ENCODE measurements at regions not wholly inside any gene's neighbourhood (a gene's known extent, or its start where the extent isn't known, plus 50 kb on each side); places are given as distances from the start of the nearest gene placed in this dataset.
"Not testable (repeated sequence)": the region's sequence is repeated elsewhere in the genome, so short reads cannot be mapped to it uniquely, and the experiment has no call there.

DNA sequence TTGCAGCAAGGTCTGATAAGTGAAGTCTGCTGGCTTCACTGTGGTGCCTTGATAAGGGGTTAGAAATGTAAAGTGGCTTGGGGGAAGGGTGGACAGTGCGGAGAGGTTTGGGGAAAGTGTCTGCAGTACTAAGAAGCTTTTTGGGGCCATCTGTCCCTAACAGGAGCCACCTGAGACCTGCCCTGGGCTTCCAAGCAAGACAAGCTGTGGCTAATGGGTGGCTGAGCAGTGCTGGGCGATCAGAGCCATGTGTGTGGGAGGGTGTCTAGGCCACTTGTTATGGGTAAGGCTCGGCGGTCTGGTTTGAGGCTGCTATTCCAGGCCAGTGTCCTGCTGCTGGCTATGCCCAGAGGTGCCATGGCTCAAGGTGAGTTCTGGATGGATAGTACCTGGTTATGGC lies 185.4 kb upstream of the MTMR8 start:
- Histone ChIP-seq H3K36me3 (no peaks in the 10 kb centered on the region), H3K9me3 (replicated peaks) (no peaks in the 10 kb centered on the region), H3K27ac (no peak overlapping the region), H3K4me1 (no peaks in the 10 kb centered on the region), H3K4me3 (no peak overlapping the region), H3K27me3 (no peaks in the 10 kb centered on the region)
- DNase-seq: no peak

DNA sequence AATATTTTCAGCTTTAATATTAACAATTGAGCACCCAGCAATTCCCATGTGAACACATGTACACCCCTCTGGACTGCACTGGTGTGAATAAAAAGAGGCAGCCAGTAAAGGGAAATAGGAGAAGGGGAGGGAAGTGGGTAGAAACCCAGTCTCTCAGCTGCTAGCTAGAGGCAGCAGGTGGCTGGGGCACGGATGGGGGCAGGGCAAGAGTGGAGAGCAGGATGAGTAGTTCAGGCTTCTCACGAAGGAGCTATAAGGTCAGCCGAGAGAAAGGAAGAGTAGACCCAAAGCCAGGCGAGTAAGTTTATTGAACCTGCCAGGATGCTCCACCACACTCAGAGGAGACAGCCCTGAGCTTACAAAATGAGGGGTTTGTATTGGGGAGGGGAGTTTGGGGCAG lies 184.8 kb upstream of the MTMR8 start:
- H3K27ac ChIP-seq: no peak overlapping the region
- H3K27me3 ChIP-seq: no peaks in the 10 kb centered on the region
- no peaks in the 10 kb centered on the region for H3K9me3 ChIP-seq (replicated peaks)
- no peaks in the 10 kb centered on the region for H3K4me1 ChIP-seq
- DNase-seq: peak; percentile 34 to 50
- H3K4me3 ChIP-seq: no peak overlapping the region
- no peaks in the 10 kb centered on the region for H3K36me3 ChIP-seq

DNA sequence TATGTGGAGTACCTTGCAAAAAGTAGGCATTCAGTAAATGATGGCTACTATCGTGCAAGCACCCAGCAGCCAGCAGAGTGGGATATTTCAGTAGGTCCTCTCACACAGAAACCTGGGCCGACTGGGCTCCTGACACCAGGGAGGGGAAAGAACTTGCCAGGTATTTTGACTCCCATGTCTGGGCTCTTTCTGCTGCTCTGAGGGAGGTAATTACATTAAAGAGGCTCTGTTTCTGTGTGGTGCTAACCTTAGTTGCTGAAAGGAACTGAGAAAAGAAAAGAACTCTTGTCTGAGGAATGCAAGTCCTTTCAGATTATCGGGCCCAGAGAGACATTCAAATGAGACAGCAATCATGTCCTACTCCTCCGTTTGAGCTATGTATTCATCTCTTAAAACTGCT lies 175.8 kb upstream of the MTMR8 start:
- H3K4me1 ChIP-seq: no peaks in the 10 kb centered on the region
- H3K36me3 ChIP-seq: no peaks in the 10 kb centered on the region
- DNase-seq: no peak
- no peak overlapping the region for H3K4me3 ChIP-seq
- no peaks in the 10 kb centered on the region for H3K9me3 ChIP-seq (replicated peaks)
- H3K27me3 ChIP-seq: no peaks in the 10 kb centered on the region
- H3K27ac ChIP-seq: no peak overlapping the region

DNA sequence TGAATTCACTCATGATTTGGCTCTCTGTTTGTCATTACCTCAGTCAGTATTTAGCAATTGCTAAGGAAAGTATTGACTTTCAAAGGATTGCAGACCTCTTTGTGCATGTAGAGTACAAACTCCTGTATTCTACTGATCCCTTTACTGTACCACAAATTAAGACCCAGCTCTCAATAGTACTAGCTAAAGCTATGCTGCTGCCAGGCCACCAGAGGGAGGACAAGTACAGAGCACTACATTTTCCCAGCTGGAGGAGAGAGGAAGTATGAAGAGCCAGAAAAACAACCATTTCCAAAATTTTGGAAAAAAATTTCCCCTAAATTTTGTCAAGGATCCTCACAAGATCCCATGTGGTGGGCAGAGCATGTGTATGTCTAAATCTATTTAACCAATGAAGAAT lies 175.0 kb upstream of the MTMR8 start:
- no peak overlapping the region for H3K4me3 ChIP-seq
- no peaks in the 10 kb centered on the region for H3K27me3 ChIP-seq
- no peaks in the 10 kb centered on the region for H3K4me1 ChIP-seq
- H3K36me3 ChIP-seq: no peaks in the 10 kb centered on the region
- H3K9me3 ChIP-seq (replicated peaks): no peaks in the 10 kb centered on the region
- no peak for DNase-seq
- H3K27ac ChIP-seq: no peak overlapping the region

DNA sequence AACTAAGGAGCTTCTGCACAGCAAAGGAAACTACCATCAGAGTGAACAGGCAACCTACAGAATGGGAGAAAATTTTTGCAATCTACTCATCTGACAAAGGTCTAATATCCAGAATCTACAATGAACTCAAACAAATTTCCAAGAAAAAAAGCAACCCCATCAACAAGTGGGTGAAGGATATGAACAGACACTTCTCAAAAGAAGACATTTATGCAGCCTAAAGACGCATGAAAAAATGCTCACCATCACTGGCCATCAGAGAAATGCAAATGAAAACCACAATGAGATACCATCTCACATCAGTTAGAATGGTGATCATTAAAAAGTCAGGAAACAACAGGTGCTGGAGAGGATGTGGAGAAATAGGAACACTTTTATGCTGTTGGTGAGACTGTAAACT lies 170.1 kb upstream of the MTMR8 start:
- DNase-seq; H3K36me3 ChIP-seq; H3K4me1 ChIP-seq; H3K27ac ChIP-seq; H3K27me3 ChIP-seq; H3K9me3 ChIP-seq (replicated peaks); H3K4me3 ChIP-seq: not testable (repeated sequence)

GRCh38 chrX:64549236-64549635 lies 154.0 kb upstream of the MTMR8 start:
- not testable (repeated sequence) for H3K9me3 ChIP-seq (replicated peaks); H3K27ac ChIP-seq

DNA sequence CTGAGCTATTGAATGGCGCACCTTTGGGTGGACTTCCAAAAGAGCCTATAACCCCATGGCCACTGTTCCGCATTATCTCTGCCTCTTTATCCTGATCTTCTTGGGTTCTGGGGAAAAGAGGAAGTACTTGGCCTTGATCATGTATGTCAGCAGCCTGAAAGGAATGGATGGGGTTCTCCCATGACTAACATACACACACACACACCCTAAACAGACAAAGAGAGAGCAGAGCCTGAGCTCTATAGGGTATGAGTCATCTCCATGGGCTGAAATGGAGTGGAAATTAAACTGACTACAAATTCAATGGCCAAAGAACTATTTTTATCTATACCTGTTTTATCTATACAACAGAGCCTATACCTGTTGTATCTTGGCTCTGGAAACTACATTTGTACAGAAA lies 141.5 kb upstream of the MTMR8 start:
- Histone ChIP-seq H3K4me3 (no peak overlapping the region), H3K9me3 (replicated peaks) (no peaks in the 10 kb centered on the region), H3K27ac (no peak overlapping the region), H3K4me1 (no peaks in the 10 kb centered on the region), H3K27me3 (no peaks in the 10 kb centered on the region), H3K36me3 (no peaks in the 10 kb centered on the region)
- DNase-seq: no peak

More at GRCh38 chrX:64549236-64549635, 154.0 kb upstream of the MTMR8 start:
- H3K4me1 ChIP-seq, H3K27me3 ChIP-seq, H3K4me3 ChIP-seq, DNase-seq, H3K36me3 ChIP-seq: not testable (repeated sequence)

Measured in SJCRH30 (cell line).